Renal cortical epithelial cell (primary cell): ENCODE measurements at regions not wholly inside any gene's neighbourhood (a gene's known extent, or its start where the extent isn't known, plus 50 kb on each side); places are given as distances from the start of the nearest gene placed in this dataset.

Source experiments
- DNase-seq: peaks from one replicate; pipeline ENCODE4 v3.0.0-alpha.2; 2011; ENCODE audit warnings: low read depth

DNA sequence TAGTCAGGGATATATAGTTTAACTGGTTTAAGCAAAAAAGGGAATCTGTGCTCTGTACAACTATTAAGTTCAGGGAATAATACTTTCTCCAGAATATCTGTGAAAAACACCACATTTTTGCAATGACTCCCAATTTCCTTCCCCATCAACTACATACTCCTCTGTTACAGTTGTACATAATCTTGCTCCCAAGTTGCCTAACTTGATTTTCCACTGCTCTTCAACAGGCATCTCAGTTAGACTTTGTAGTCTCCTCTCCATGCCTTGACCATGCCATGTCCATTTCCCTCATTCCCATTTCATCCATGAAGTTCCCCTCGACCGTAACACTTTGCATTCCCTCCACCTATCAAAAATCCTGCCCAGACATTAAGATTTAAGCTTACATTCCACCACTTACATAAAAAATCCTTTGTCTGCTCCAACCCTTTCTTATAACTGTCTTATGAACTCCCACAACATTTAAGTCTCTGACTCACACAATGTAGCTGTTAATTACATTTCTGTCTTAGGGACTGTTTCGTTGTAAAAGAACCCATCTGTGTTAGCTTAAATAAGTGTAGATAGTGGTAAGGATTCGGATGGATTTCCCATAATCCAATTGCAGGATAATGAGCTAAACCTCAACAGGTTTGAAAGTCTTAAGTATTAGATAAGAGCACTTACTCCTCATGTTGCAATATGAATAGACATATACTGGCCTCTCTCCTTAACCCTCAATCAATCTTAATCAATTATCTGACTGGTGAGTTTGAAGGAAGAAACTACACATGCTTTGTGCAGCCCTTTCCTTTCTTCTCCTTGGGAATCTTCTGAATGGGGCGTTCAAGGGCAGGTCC is 156.5 kb downstream of the PAWR start:
- DNase-seq, result peak; percentile 51

GRCh38 chr12:79532907-79533288 is 157.9 kb downstream of the PAWR start:
- DNase-seq, result peak; percentile 86

- no peak for DNase-seq
Measured at GRCh38 chr12:79531518-79531917, 159.2 kb downstream of the PAWR start.

- DNase-seq, result no peak
Measured at GRCh38 chr12:79527473-79527872, 163.3 kb downstream of the PAWR start.

DNA sequence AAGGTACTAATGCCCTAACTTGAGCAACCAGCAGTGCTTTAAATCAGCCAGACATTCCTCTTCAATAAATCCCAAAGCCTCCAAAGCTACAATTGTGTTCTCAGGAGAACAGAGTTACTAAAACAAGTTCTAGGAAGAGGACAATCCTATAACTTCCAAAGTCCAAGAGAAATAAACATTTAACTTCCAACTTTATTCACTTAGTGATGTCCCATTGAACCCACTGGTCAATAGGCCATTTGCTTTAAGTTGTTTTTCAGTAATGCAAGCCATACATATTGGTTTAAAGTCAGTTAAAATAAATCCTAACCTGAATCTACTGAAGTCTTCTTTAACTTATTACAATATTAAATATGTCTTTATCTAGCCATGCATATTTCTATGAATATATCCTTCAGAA is 165.4 kb downstream of the PAWR start:
- DNase-seq, result no peak

DNA sequence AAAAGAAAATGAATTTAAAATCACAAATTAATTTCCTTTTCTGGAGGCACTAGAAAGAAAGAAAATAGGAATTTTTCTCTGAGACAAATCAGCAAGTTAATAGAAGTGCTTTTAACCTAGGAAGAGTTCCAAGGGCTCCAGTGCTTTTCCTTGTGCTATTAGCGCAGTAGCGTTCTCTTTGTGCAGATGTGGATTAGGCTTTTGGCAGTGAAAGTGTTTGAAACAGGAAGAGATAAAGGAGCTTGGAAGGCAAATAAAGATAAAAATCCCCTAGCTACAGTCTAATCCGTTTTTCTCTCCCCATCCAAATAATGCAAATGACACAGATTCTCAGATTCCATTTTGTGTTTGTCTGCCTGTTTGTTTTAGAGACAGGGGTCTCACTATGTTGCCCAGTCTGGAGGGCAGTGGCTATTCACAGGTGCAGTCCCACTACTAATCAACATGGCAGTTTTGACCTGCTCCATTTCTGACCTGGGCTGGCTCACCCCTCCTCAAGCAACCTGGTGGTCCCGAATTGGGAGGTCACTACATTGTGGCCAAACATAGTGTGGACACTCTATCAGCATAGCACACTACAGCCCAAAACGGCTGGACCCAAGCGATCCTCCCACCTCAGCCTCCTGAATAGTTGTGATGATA is 166.1 kb downstream of the PAWR start:
- no peak for DNase-seq

- DNase-seq, result no peak
Measured at GRCh38 chr12:79522989-79523386, 167.8 kb downstream of the PAWR start.

DNA sequence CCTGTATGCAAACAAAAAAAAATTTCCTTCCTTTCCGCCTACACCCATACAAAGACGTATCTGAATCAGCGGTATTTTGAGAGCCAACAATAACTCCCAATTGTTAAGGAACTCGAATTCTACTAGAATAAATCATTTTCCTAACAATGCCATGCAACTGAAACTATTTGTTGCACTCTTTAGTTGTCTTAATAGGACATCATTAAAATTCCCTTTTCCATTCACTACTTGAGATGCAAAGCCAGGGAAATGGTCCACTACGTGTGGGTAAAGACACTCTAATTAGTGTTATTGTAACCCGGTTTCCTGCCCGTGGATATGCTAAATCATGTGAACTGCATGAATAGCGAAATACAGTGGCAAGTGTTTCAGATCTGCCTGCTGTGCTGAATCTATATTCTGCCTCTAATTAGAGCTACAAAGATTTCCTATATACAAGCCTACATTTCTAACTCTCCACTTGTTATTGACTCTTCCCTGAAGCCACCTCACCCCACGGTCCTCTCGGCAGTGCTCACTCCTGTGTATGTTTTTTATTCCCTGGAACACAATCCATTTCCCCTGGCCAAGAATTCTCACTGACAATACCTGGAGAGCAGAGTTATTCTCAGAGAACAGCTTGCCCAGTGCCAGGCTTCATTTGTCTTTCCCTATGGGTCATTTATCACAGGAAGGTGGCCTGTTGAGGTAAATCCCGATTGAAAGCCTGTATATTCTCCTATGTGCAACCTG is 168.3 kb downstream of the PAWR start:
- DNase-seq, result no peak

DNA sequence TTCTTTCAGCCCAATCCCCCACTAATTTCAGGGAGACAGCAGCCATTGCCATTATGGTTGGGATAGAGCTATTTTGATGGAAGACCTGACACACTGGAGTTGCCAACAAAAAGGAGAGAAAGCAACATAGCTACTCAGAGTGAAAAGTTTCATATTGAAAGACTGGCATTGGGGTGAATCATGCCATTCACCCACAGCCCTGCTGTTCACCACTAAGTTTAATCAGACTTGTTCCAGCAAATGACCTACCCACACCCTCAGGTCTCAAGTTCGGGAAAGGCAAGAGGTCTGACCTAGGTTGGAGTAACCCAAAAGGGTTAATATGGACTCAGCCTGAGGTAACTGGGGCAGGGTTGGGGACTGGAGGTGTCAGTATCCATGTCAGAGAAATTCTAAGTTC is 169.2 kb downstream of the PAWR start:
- peak; percentile 45 for DNase-seq

GRCh38 chr12:79517363-79517762 is 173.4 kb downstream of the PAWR start:
- DNase-seq, result no peak

- no peak for DNase-seq
Measured at GRCh38 chr12:79515530-79515935, 175.2 kb downstream of the PAWR start.

DNA sequence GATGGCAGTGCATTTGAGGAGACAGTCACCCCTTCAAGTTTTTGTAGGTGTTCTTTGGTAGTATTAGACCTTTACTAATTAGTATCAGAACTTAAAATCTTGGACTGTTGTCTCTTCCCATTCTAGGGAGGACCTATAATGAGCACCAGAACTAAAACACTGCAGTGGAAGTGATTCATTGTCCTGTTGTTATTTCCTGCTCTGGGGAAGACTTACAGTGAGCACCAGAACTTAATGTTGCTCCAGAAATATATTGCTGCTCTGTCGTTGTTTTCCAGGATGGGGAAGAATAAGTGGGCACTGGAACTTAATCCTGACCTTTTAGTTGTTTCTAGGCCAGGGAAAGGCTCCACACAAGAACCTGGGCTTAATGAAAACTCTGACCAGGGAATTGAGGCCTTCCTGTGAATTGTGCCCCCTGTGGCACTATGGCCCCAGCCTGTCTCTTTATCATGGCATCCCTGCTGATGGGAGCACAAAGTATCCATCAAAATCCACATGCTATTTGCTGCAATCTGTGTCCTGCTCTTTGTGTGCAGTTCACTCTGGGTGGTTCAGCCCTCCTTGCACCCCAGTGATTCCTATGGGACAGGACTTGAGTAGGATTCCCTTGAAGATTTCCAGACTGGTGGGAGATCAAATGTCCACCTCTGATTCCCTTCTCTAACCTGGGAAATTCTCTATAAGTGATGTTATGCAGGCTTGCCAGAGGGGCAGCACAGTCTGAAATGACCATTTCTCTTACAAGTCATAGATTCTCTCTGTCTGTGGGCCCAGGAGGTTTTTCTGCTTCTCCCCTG is 175.8 kb downstream of the PAWR start:
- DNase-seq, result no peak

DNA sequence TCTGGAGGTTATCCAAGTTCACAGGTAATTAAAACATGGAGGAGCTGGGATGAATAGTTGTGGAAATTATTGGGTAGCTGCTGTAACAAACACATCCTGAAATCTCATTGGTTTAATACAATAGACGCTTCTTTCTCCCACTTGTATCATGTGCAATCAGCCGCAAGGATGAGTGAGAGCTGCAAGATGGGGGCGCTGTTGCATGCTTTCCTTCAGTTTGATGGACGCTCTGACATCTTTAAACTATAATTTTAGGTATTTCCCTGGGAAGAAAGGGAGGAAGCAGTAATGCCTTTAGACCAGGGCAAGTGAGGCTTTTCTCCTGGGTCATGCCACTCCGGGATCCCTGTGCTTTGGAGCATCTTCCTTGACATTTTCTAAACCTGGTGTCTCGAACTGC is 178.7 kb downstream of the PAWR start:
- no peak for DNase-seq

DNA sequence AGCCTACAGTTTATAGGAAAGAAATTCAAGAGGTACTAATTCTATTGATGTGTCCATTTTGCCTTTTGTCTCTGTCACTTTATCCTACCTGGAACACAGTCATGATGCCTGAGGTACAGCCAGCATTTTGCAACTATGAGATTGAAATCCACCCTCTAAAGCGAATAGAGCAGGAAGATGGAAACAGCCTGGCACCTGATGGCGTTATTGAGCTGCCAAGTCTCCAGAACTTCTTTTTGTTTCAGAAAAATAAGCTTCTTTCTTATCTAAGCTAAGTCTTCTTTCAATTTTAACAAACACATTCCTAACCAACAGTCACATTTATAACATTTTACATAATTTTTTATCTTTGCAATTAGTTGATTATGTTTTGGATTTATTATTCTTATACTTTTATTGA is 182.1 kb downstream of the PAWR start:
- no peak for DNase-seq
